SK-MEL-5 (cell line): ENCODE measurements at regions not wholly inside any gene's neighbourhood (a gene's known extent, or its start where the extent isn't known, plus 50 kb on each side); places are given as distances from the start of the nearest gene placed in this dataset.

Experiments used
- DNase-seq: peaks from one replicate; pipeline ENCODE4 v3.0.0-alpha.2; 2016; ENCODE audit warnings: low read depth, low spot score
- in situ Hi-C: cut with HindIII; loops from 2 replicates; pipeline ENCODE4 v1.10.0; 2016; ENCODE audit warnings: low sequenced_read_pairs, high pct_unique_total_duplicates, low pct_unique_long_range_greater_than_20kb

GRCh38 chr13:108156749-108157148, 58.6 kb downstream of the LIG4 start:
- DNase-seq: no peak
- in situ Hi-C loops: no loop called here

DNA sequence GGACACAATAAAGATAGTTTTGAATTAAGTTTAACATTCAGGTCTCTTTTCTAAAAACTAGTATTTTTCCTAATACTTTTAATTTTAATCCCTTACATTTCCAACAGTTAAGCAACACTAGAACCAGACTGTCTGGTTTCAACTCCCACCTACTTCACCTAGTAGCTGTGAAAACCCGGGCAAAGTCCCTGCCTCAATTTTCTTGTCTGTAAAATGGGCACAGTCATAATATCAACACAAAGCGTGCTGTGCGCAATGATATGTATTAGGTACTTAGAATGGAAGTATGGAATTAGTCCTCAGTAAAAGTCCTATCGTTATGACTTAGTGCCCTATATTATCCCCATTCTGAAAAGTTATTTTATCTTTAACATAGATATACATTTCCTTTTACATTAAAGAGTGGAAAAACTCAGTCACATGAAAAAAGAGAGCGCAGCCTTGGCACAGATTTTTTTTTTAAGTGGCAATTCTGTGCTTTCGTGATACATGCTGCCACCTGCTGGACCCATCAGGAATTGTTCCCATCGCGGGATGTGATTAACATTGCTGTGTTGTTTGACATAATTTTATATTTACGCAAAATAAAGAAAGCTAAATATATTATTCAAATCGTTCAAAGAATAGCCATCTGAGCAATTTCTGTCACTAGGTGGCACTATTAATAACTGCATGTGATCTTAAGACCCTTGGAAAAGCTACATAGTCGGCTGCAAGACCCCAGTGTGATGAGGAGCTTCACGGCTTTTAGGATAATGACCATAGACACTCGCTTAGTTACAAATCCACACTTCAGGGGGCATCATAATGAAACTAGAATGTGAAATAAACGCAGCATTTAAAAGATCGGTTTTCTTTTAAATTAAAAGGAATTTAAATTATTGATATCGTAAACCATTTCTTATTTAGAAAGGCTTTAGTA, 59.9 kb downstream of the LIG4 start:
- peak; percentile 58 for DNase-seq
- in situ Hi-C loops: no loop called here

GRCh38 chr13:108154421-108154858, 60.9 kb downstream of the LIG4 start:
- no peak for DNase-seq
- in situ Hi-C loops: no loop called here

GRCh38 chr13:108146642-108147041, 68.7 kb downstream of the LIG4 start:
- no peak for DNase-seq

DNA sequence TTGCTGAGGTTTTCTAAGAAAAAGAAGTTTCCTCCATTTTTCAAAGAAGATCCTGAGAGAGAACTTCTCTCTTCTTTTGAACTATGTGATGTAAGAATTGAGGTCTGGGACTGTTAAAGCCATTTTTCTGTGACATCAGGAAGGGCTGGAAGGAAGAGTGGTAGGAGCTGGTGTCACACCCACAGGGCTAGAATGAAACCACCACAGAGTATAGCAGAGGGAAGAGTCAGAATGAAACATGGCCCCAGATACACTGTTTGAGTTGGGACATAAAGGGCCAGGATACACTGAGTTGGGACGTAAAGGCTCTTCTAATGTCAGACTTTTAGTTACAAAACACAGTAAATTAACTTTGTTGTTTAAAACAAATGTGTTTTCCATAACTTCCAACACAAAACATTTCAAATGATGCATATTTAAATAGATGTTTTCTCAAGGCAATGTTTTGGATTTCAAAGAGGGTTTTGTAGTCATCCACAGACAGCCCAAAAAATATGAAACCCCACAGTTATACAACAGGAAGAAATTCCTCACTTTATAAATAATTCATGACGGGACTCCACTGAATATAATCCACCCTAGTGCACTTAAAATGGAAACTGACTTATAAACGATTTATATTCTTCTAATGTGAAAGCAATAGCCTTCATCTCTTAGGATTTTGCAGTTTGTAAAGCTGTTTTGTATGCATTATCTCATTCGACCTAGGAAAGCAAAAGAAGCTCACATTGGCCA, 72.5 kb downstream of the LIG4 start:
- DNase-seq: no peak
- in situ Hi-C loops: no loop called here

More at GRCh38 chr13:108146642-108147041, 68.7 kb downstream of the LIG4 start:
- in situ Hi-C loops: no loop called here

DNA sequence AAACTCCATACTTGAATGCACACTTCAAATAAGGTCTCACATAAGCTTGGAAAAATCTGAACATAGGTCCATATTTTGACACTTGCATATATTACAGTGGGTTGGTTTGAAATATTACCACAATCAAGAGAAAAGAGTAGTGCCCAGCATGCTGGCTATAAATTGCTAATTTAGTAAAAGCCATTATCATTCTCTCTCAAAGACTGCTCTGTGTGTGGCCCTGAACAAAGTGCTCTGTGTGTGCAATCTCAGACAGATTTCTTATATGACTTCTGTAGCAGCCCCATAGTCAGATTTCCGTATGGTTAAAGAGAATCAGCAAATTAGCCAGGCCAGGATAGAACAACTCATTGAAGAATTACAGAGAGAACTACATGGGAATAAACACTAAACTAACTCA, 78.2 kb downstream of the LIG4 start:
- no peak for DNase-seq
- in situ Hi-C loops: no loop called here

GRCh38 chr13:108127406-108127805, 87.9 kb downstream of the LIG4 start:
- DNase-seq: no peak

GRCh38 chr13:108126056-108126455, 89.3 kb downstream of the LIG4 start:
- in situ Hi-C loops: no loop called here

More at GRCh38 chr13:108127406-108127805, 87.9 kb downstream of the LIG4 start:
- in situ Hi-C loops: no loop called here

DNA sequence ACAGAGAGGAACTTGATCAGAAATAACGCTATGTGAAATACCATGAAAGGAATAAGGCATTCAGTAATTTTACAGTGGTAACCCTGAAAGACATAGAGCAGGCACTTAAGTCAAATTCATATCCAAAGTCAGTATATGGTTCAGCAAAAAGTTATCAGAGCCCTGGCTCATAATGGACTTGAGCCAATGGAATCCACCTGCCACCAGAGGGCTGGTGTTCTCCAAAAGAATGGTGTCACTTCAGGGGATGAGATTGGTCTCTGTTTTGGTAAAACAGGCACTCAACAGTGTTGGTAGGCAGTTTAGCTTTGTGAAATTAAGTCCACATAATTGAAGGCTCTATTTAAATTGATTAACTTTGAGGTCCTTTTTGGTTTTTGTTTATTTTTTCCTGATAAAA, 93.9 kb downstream of the LIG4 start:
- no peak for DNase-seq
- in situ Hi-C loops: no loop called here

More at GRCh38 chr13:108126056-108126455, 89.3 kb downstream of the LIG4 start:
- DNase-seq: no peak

- in situ Hi-C loops: no loop called here
- DNase-seq: no peak
Observed at GRCh38 chr13:108120856-108121255, 94.5 kb downstream of the LIG4 start.

DNA sequence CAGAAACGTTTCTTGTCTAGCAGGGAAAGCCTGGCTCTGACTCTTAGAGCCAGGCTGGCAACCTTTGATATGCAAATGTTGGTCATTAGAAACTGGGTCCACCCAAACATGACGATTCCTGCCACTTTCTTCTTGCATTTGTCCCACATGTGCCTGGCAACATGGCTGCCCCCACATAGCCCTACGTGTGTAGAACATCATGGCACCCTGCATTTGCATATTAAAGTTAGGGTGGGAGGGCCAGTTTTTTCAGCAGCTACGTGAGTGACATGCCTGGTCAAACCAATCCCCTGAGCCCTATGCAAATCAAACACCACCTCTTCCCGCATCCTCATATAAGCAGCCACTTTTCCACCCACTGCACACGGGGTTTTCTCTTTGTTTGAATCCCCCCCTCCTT, 95.0 kb downstream of the LIG4 start:
- in situ Hi-C loops: no loop called here
- no peak for DNase-seq

DNA sequence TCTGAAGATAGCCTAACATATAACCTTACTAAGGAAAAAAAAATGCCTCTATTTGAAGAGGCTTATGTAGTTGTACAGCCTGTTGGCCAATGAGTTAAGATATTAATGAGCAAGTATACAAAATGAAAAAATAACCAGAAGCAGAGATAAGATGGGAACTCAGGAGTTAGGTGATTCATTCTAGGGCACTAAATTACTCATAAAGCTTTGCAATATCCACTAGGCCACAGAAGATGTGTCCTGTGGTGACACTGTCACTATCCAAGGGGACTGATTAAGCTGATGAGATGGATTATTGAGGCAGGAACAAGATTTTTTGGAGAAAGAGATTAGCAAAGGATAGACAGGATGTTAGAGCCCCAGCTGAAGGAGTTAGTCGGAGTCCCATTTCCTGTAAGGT, 99.6 kb downstream of the LIG4 start:
- DNase-seq: no peak
- in situ Hi-C loops: no loop called here

DNA sequence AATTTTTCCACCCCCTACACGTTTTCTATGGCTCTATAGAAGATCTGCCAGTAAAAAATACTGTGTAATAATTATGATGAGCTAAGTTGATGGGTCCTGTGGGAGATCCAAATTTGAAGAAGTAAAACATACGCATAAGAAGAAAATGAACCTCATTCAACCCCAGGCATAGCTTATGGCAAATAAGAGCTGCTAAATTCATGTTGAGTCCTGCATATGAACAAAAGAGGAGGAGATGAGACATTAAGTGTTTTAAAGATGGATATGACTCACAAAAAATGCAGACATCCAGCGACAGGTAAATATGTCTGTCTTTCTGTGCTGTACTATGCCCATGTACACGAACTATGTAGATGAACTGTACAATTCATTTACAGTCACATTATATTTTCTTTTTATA, 101.9 kb downstream of the LIG4 start:
- in situ Hi-C loops: no loop called here

GRCh38 chr13:108104736-108105135, 110.6 kb downstream of the LIG4 start:
- no peak for DNase-seq
- in situ Hi-C loops: no loop called here

More for the DNA sequence above, 101.9 kb downstream of the LIG4 start:
- no peak for DNase-seq

DNA sequence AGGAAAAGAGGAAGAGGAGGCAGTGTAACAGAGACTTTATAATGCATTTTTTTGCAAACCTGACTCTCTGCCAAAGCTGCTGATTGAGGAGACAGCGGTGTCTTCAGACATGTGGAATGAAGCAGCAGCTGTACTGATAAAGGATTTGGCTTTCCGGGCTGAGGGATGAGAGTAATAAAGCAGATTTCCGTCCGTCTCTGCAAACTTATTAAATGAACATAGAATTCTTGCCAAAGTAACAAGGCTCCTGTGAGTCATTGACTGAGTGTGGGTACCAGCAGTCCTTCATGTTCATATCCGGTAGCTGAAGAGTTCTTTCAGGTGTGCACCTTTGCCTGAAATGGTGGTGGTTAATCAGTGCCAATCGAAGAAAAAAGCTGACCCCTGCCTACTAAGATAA, 112.6 kb downstream of the LIG4 start:
- in situ Hi-C loops: no loop called here
- DNase-seq: no peak

GRCh38 chr13:108096301-108096915, 118.9 kb downstream of the LIG4 start:
- in situ Hi-C loops: no loop called here
- DNase-seq: no peak

DNA sequence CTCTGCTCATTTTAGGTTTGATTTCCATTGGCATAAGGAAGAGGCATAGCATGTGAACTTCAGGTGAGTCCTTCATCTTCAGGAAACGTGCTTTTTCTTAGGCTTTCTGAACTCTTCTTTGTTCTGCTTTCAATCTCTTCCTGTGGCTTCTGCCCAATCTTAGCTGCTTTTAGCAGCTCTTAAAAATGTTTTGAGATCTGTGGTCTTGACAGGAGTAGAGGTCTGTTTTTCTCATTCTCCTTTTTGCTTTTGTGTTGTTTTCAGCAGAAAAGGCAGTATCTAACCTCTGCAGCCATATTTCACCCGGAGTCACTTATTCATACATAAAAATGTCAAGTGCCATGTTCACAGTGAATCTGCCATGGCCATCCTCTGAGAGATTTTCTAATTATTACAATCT, 120.3 kb downstream of the LIG4 start:
- in situ Hi-C loops: no loop called here

DNA sequence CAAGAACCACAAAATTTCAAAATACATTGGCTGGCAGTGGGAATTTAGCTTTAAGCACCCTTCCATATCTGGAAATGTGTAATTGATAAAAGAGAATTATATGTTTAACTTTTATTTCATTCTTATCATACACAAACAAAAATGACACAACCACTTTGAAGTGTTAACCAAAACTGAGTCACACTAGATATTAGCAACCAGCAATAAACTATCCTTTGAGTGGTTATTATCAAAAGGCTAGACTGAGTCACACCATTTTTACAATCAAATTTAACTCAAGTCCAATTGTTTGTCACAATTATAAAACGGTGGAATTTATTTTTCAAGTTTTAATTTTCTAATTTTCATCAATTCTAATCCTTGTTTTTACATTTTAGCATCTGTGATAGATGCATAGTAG, 121.7 kb downstream of the LIG4 start:
- in situ Hi-C loops: no loop called here
- DNase-seq: no peak

More for the DNA sequence above, 120.3 kb downstream of the LIG4 start:
- DNase-seq: no peak
